NCI-H146 (cell line): ENCODE measurements at regions not wholly inside any gene's neighbourhood (a gene's known extent, or its start where the extent isn't known, plus 50 kb on each side); places are given as distances from the start of the nearest gene placed in this dataset.
A peak's percentile ranks its signal among the peaks of the same experiment; 100 is the strongest.
"Not testable (repeated sequence)": the region's sequence is repeated elsewhere in the genome, so short reads cannot be mapped to it uniquely, and the experiment has no call there.

ENCODE experiments used
- DNase-seq: peaks from one replicate; lab custom pipeline; 2025; lab: John Stamatoyannopoulos, UW

- no peak for DNase-seq
These were observed 379.4 kb downstream of the ZNF674 start for GRCh38 chrX:46165866-46166265.

DNA sequence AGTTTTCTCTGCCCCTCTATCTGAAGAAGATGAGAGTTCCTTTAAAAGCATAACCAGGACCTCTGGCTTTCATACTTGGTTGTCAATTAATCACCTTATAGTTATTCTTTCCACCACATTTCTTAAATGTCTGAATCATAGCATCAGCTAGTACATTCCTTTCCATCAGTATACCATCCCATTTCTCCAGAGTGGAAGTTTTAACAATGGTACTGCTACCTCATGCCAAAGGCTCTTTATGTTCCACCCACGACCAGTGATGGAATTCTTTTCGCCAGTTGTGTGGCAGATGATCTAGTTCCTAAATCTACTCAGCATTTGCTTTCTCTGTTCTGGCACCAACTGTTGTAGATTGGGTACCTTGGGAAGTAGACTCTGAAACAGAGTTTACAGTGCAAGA lies 379.8 kb downstream of the ZNF674 start:
- no peak for DNase-seq

DNA sequence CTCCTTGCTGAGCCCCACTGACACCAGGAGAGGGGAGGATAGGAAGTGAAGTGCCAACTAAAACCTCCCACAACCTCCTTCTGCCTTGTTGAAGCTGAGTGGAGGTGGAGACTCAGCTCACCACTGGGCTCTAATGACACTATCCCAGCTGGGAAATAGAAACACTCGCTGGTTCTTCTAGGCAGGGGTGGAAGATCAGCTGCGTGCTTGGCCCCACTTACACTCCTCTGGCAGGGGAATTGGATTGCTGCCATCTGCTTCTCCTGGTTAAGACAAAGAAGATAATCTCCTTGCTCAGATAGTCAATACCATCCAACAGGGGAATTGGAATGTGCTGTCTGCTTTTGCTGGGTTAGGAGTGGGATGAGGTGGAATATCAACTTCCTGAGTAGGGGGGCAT lies 392.5 kb downstream of the ZNF674 start:
- DNase-seq: no peak

- DNase-seq: not testable (repeated sequence)
These were observed 393.9 kb downstream of the ZNF674 start for GRCh38 chrX:46151332-46151731.

DNA sequence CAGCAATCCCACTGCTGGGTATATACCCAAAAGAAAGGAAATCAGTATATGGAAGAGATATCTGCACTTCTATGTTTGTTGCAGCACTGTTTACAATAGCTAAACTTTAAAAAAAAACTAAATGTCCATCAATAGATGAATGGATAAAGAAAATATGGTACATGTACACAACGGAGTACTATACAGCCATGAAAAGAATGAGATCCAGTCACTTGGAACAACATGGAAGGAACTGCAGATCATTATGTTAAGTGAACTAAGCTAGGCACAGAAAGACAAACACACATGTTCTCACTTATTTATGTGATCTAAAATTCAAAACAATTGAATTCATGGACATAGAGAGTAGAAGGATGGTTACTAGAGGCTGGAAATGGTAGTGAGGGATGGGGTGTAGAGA lies 400.7 kb downstream of the ZNF674 start:
- DNase-seq: no peak

DNA sequence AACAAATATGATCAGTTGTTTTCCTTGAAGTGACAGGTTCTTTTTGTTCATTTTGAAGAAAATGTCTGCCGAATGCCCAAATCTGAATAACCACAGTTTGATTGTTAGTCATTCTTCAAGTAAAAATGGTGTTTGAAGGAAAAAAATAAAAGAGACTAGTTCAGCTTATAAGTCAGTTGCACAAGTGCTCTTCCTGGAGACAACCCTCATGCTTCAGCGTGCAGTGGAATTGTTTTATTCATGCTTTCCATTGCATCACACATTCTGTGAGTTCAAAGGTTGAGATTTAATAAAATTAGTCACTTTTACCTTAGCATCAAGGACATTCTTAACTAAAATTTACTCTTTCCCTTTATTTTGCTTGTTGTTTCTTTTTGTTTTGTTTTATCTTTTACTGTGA lies 404.9 kb downstream of the ZNF674 start:
- DNase-seq: no peak

- DNase-seq: peak; percentile 71
These were observed 415.0 kb downstream of the ZNF674 start for GRCh38 chrX:46130247-46130646.

DNA sequence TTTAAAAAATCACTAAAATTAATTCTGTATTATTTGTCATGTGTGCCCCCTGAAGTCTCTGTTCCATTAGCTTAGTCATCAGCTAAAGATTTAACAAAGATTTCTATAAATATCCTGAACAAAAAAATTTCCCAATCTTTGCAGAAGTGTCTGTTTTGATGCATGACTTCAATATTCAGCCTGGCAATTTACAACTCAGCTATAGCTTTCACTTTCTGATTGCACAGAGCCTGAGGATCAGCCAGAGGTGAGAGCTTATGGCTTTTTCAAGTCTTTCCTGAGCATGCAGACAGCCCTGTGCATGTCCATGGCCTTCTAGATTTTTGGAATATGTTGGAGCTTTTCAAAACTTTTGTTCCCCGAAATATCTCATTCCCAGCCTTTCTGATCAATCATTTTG lies 420.1 kb downstream of the ZNF674 start:
- no peak for DNase-seq

GRCh38 chrX:46117234-46117633 lies 428.0 kb downstream of the ZNF674 start:
- DNase-seq: no peak

DNA sequence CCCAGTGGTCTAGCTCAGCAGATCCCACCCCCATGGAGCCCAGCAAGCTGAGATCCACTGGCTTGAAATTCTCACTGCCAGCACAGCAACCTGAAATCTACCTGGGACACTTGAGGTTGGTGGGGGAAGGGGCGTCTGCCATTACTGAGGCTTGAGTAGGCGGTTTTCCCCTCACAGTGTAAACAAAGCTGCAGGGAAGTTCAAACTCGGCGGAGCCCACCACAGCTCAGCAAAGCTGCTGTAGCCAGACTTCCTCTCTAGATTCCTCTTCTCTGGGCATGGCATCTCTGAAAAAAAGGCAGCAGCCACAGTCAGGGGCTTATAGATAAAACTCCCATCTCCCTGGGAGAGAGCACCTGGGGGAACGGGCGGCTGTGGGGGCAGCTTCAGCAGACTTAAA lies 457.9 kb downstream of the ZNF674 start:
- not testable (repeated sequence) for DNase-seq

- not testable (repeated sequence) for DNase-seq
These were observed 465.1 kb downstream of the ZNF674 start for GRCh38 chrX:46080121-46080520.

- DNase-seq: no peak
These were observed 472.4 kb downstream of the ZNF674 start for GRCh38 chrX:46072791-46073190.

GRCh38 chrX:46072372-46072771 lies 472.8 kb downstream of the ZNF674 start:
- DNase-seq: no peak

DNA sequence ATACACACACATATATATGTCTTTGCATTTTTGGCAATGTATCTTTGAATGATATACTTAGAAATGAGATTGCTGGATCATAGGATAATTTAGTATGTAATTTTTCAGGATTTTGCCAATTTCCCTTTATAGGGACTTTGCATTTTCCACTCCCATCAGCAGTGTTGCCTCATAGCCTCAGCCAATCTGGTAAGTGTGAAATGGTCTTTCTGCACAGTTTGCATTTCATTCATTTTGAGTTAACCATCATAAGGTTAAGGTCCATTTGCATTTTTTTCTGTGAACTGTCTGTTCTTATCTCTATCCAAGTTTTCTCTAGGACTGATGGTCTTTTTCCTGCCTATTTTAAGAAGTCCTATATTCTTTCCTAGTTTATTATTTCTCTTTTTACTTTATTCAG lies 474.8 kb downstream of the ZNF674 start:
- DNase-seq: no peak

DNA sequence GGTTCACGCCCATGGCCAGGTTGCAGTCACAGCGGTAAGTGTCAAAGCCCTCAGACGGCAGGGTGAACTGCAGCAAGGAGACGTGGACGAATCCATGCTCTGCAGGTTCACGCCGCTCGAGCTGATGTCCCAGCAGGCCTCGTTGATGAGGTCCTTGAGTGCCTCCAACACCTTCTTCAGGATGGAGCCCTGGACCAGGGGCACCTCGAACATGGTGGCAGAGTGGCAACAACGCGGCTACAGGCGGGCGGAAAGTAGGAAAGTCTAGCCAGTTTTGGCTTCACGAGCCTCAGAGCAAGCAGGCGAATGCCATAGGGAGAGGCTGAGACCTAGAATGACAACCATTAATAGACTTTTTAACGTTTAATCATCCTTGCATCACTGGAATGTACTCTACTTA lies 485.9 kb downstream of the ZNF674 start:
- DNase-seq: no peak

DNA sequence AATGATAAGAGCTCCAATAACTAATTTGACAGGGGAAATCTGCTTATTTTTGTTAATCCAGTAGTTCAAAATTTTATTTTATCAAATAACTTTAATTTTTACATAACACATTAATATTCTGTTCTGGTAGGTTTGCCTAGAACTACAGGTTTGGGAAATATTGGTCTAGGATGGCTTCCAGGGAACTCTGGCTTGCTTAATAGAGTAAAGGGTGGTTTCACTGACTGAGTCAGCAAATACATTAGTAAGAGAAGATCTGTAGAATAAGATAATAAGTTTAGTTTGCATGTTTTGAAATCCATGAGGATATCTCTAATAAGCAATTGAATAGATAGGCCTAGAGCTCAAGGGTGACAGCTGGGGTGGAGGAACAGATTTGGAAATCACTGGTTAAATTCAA lies 500.7 kb downstream of the ZNF674 start:
- DNase-seq: no peak

GRCh38 chrX:46040001-46040400 lies 505.2 kb downstream of the ZNF674 start:
- DNase-seq: no peak

DNA sequence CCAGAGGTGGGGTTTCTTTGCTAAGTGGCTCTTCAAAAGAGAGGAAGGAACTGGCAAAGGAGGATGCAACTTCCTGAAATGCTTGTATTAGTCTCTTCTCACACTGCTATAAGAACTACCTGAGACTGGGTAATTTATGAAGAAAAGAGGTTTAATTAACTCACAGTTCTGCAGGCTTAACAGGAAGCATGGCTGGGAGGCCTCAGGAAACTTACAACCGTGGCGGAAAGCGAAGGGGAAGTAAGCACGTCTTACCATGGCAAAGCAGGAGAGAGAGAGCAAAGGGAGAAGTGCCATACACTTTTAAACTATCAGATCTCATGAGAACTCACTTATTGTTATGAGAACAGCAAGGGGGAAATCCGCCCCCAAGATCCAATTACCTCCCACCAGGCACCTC lies 505.7 kb downstream of the ZNF674 start:
- no peak for DNase-seq

DNA sequence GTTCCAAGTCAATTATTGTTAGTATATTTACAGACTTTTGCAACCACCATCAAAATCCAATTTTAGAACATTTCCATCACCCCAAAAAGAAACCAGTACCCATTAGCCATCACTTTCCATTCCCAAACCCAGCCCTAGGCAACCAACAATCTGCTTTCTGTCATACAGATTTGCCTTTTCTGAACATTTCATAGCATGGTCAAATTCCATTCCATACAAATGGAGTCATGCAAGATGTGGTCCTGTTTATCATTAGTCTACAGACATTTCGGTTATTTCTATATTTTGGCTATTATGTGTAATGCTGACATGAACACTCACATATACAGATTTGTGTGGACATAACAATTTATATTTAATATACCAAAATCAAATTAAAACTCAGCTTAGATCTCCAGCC lies 508.7 kb downstream of the ZNF674 start:
- DNase-seq: no peak

- DNase-seq: no peak
These were observed 510.4 kb downstream of the ZNF674 start for GRCh38 chrX:46034868-46035267.

DNA sequence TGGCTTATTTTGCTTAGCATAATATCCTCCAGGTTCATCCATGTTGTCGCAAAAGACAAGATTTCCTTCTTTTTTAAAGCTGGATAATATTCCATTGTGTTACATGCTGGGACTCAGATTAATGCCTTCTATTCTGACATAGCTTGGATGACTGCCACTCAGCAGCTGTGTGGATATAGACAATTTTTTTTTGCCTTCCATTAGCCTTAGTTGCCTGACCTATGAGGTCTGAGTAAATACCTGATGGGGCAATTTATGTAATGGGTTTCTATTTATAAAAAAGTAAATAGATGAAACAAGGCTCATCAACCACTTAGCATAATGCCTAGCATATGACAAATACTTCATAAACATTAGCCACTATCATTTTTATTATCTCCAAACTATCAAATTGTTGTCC lies 515.4 kb downstream of the ZNF674 start:
- DNase-seq: peak; percentile 95

DNA sequence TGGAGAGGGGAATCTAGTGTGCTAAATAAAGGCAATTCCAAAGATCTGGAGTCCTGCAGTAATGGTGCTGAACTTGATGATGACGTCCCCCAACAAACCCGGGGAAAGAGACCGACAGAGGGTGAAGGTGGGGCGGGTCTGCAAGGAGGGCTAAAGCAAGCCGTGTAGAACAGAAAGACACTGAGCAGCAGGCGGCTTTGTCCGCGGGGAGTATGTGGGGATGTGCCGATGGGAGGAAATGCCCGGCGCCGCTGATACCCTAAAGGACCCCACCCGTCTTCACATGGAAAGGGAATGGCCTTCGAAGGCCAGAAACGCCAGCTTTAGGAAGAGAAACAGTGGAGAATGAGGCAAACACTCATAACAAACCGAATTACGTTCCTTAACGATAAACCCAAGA lies 528.9 kb downstream of the ZNF674 start:
- DNase-seq: no peak

GRCh38 chrX:46015653-46016052 lies 529.6 kb downstream of the ZNF674 start:
- no peak for DNase-seq

DNA sequence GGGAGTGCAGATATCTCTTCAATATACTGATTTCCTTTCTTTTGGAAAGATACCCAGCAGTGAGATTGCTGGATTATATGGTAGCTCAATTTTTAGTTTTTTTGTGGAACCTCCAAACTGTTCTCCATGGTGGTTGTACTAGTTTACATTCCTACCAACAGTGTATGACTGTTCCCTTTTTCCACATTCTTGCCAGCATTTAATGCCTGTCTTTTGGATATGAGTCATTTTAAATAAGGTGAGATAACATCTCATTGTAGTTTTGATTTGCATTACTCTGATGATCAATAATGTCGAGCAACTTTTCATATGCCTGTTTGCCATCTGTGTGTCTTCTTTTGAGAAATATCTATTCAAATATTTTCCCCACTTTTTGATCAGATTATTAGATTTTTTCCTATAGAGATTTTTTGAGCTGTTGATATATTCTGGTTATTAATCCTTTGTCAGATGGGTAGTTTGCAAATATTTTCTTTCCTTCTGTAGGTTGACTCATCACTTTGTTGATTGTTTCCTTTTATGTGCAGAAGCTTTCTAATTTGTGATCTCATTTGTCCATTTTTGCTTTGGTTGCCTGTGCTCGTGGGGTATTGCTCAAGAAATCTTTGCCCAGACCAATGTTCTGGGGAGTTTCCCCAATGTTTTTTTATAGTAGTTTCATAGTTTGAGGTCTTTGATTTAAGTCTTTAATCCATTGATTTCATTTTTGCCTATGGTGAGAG lies 552.7 kb downstream of the ZNF674 start:
- DNase-seq: no peak

GRCh38 chrX:45986971-45987370 lies 558.2 kb downstream of the ZNF674 start:
- no peak for DNase-seq
